H1 (cell line): ENCODE measurements at regions not wholly inside any gene's neighbourhood (a gene's known extent, or its start where the extent isn't known, plus 50 kb on each side); places are given as distances from the start of the nearest gene placed in this dataset.

Experiments used
- CTCF ChIA-PET: fragments of 300-600 bp; sonication (Branson Sonifier 250); formaldehyde crosslinking; loops from one replicate; lab custom pipeline; 2021; ENCODE audit not compliant: partially characterized antibody; lab: Charles Lee
- POLR2A ChIA-PET: fragments of 300-600 bp; sonication (Branson Sonifier 250); formaldehyde crosslinking; loops from one replicate; lab custom pipeline; 2021; ENCODE audit warnings: inconsistent platforms; ENCODE audit not compliant: partially characterized antibody; lab: Charles Lee
- DNase-seq, 2 experiments: peaks; one replicate each; pipeline versions ENCODE4 v3.0.0 to v3.0.0-alpha.2; 2010 to 2022; ENCODE audit warnings: low spot score in 2 of 2, low read depth in 1 of 2, mixed read lengths in 1 of 2
- FAIRE-seq: peaks from 2 replicates; lab custom pipeline; 2011; peaks lifted over from hg19 to GRCh38; lab: Jason Lieb, UNC
- H2AFZ ChIP-seq: 2 replicates; pipeline ENCODE4 v1.8.1; 2012; ENCODE audit warnings: low read length, inconsistent platforms
- H2AK5ac ChIP-seq: 2 replicates; pipeline ENCODE4 v1.6.1; 2013; ENCODE audit warnings: low read depth, low read length
- H2BK120ac ChIP-seq: replicated peaks from 2 replicates; pipeline ENCODE3; 2013; ENCODE audit warnings: low read depth, low read length, inconsistent platforms
- H2BK12ac ChIP-seq: 2 replicates; pipeline ENCODE4 v1.6.1; 2013; ENCODE audit warnings: low read depth, low read length
- H2BK15ac ChIP-seq: 2 replicates; pipeline ENCODE4 v1.6.1; 2013; ENCODE audit warnings: low read length
- H2BK20ac ChIP-seq: 2 replicates; pipeline ENCODE4 v1.6.1; 2013; ENCODE audit warnings: low read length
- H2BK5ac ChIP-seq: 2 replicates; pipeline ENCODE4 v1.6.1; 2013; ENCODE audit warnings: low read depth, low read length
- H3K14ac ChIP-seq: 2 replicates; pipeline ENCODE4 v1.6.1; 2013; ENCODE audit warnings: inconsistent platforms; ENCODE audit not compliant: insufficient read length
- H3K18ac ChIP-seq: 2 replicates; pipeline ENCODE4 v1.6.1; 2013; ENCODE audit warnings: low read length; ENCODE audit errors: extremely low read depth
- H3K23ac ChIP-seq: 2 replicates; pipeline ENCODE4 v1.6.1; 2013; ENCODE audit warnings: inconsistent platforms; ENCODE audit not compliant: insufficient read length
- H3K23me2 ChIP-seq: 2 replicates; pipeline ENCODE4 v1.6.1; 2013; ENCODE audit warnings: low read depth, low read length
- H3K27ac ChIP-seq: 2 replicates; pipeline ENCODE4 v1.6.1; 2011; ENCODE audit warnings: low read depth, low read length, inconsistent platforms
- H3K27me3 ChIP-seq, 4 experiments: replicated peaks in 1 of 4; 1 replicate in 1 of 4; 2 replicates in 3 of 4; pipeline versions ENCODE4 v1.6.1 to v1.8.1; 2011 to 2013; ENCODE audit warnings: low read length in 3 of 4, mild to moderate bottlenecking in 3 of 4, inconsistent platforms in 2 of 4, mixed read lengths in 2 of 4, moderate library complexity in 1 of 4; ENCODE audit not compliant: control insufficient read depth in 3 of 4, insufficient read depth in 3 of 4; ENCODE audit errors: extremely low read depth in 1 of 4
- H3K36me3 ChIP-seq, 4 experiments: 2 replicates each; pipeline versions ENCODE4 v1.6.1 to v1.8.1; 2011 to 2013; ENCODE audit warnings: mild to moderate bottlenecking in 4 of 4, low read length in 3 of 4, moderate library complexity in 2 of 4, control low read depth in 1 of 4, inconsistent platforms in 1 of 4; ENCODE audit not compliant: insufficient read depth in 4 of 4, control insufficient read depth in 2 of 4
- H3K4ac ChIP-seq: replicated peaks from 2 replicates; pipeline ENCODE3; 2013; ENCODE audit warnings: low read length, low read depth, mixed read lengths, inconsistent platforms; ENCODE audit not compliant: insufficient read length
- H3K4me1 ChIP-seq, 4 experiments: replicated peaks in 1 of 4; 1 replicate in 1 of 4; 2 replicates in 3 of 4; pipeline versions ENCODE4 v1.6.1 to v1.8.1; 2011 to 2013; ENCODE audit warnings: low read length in 3 of 4, inconsistent platforms in 2 of 4, mixed read lengths in 1 of 4; ENCODE audit not compliant: insufficient read depth in 4 of 4, control insufficient read depth in 3 of 4
- H3K4me2 ChIP-seq, 2 experiments: 2 replicates each; pipeline versions ENCODE4 v1.6.1 to v1.8.1; 2011 to 2013; ENCODE audit warnings: low read depth in 2 of 2, low read length in 2 of 2, control low read depth in 1 of 2, inconsistent platforms in 1 of 2, mild to moderate bottlenecking in 1 of 2; ENCODE audit not compliant: insufficient read depth in 1 of 2
- H3K4me3 ChIP-seq, 4 experiments: fragments of 200-600, 300-600 bp in 1 of 4; sonication (generic), shearing (Covaris generic), sonication (Bioruptor Twin) in 1 of 4; 2 replicates each; pipeline versions ENCODE4 v1.5.1 to v1.8.1; 2011 to 2016; ENCODE audit warnings: low read length in 4 of 4, low read depth in 3 of 4, control low read depth in 2 of 4, inconsistent platforms in 2 of 4, mild to moderate bottlenecking in 2 of 4, mixed read lengths in 1 of 4, moderate library complexity in 1 of 4; ENCODE audit not compliant: insufficient read depth in 2 of 4; ENCODE audit errors: extremely low read depth in 1 of 4
- H3K56ac ChIP-seq: replicated peaks from 2 replicates; pipeline ENCODE3; 2013; ENCODE audit warnings: low read depth, mild to moderate bottlenecking, mixed read lengths, low read length, inconsistent platforms; ENCODE audit not compliant: insufficient read length
- H3K79me1 ChIP-seq: 2 replicates; pipeline ENCODE4 v1.6.1; 2013; ENCODE audit warnings: low read depth, low read length, control low read depth
- H3K79me2 ChIP-seq, 2 experiments: 2 replicates each; pipeline versions ENCODE4 v1.6.1 to v1.8.1; 2012 to 2013; ENCODE audit warnings: low read length in 2 of 2, mild to moderate bottlenecking in 2 of 2, inconsistent platforms in 1 of 2; ENCODE audit not compliant: insufficient read depth in 2 of 2, control insufficient read depth in 1 of 2
- H3K9ac ChIP-seq, 4 experiments: replicated peaks in 1 of 4; 1 replicate in 1 of 4; 2 replicates in 3 of 4; pipeline versions ENCODE4 v1.6.1 to v1.8.1; 2011 to 2013; ENCODE audit warnings: low read depth in 3 of 4, low read length in 3 of 4, control low read depth in 2 of 4, mild to moderate bottlenecking in 2 of 4, moderate library complexity in 2 of 4, inconsistent platforms in 1 of 4; ENCODE audit errors: extremely low read depth in 1 of 4
- H3K9me3 ChIP-seq, 2 experiments: 2 replicates each; pipeline versions ENCODE4 v1.6.1 to v1.8.1; 2012 to 2013; ENCODE audit warnings: mild to moderate bottlenecking in 2 of 2, moderate library complexity in 2 of 2, control low read depth in 1 of 2, inconsistent platforms in 1 of 2, low read depth in 1 of 2, low read length in 1 of 2, mixed read lengths in 1 of 2; ENCODE audit not compliant: insufficient read depth in 2 of 2
- H4K20me1 ChIP-seq, 2 experiments: replicated peaks in 1 of 2; 2 replicates each; pipeline versions ENCODE3 to v1.8.1; 2011 to 2013; ENCODE audit warnings: inconsistent platforms in 2 of 2, low read length in 2 of 2, mild to moderate bottlenecking in 1 of 2; ENCODE audit not compliant: insufficient read depth in 2 of 2, control insufficient read depth in 1 of 2
- H4K5ac ChIP-seq: 2 replicates; pipeline ENCODE4 v1.6.1; 2013; ENCODE audit warnings: low read length, low read depth, mixed read lengths, inconsistent platforms; ENCODE audit not compliant: insufficient read length
- H4K8ac ChIP-seq: 2 replicates; pipeline ENCODE4 v1.8.0; 2013; ENCODE audit warnings: mild to moderate bottlenecking, moderate library complexity, low read length, inconsistent platforms; ENCODE audit not compliant: insufficient read depth; ENCODE audit errors: extremely low read depth
- H4K91ac ChIP-seq: replicated peaks from 2 replicates; pipeline ENCODE3; 2013; ENCODE audit warnings: low read length, mixed read lengths, inconsistent platforms; ENCODE audit not compliant: insufficient read length
- CHD2 ChIP-seq: IDR thresholded peaks from 2 replicates; pipeline ENCODE4 v1.6.1; 2012; ENCODE audit warnings: low read length, improper control_type of control experiment
- CREB1 ChIP-seq: IDR thresholded peaks from 2 replicates; pipeline ENCODE4 v1.6.1; 2012; ENCODE audit warnings: inconsistent platforms
- FOSL1 ChIP-seq: IDR thresholded peaks from 2 replicates; pipeline ENCODE4 v1.6.1; 2011; ENCODE audit warnings: mild to moderate bottlenecking, low read depth, low read length, moderate library complexity; ENCODE audit not compliant: insufficient read depth
- GABPA ChIP-seq: IDR thresholded peaks from 2 replicates; pipeline ENCODE4 v1.6.1; 2011; ENCODE audit warnings: mild to moderate bottlenecking, low read length, moderate library complexity, borderline replicate concordance; ENCODE audit not compliant: insufficient read depth
- MAFK ChIP-seq: IDR thresholded peaks from 2 replicates; pipeline ENCODE4 v1.6.1; 2012; ENCODE audit warnings: low read depth, mild to moderate bottlenecking, improper control_type of control experiment, low read length
- POLR2AphosphoS5 ChIP-seq: IDR thresholded peaks from 2 replicates; pipeline ENCODE4 v1.6.1; 2011; ENCODE audit warnings: low read depth, low read length
- POU5F1 ChIP-seq: IDR thresholded peaks from 2 replicates; pipeline ENCODE4 v1.6.1; 2011; ENCODE audit warnings: low read depth, mild to moderate bottlenecking, low read length, moderate library complexity
- SIRT6 ChIP-seq: IDR thresholded peaks from one replicate; pipeline ENCODE4 v1.7.1; 2012; ENCODE audit warnings: low read length, inconsistent platforms
- SP2 ChIP-seq: IDR thresholded peaks from 2 replicates; pipeline ENCODE4 v1.6.1; 2012; ENCODE audit warnings: mild to moderate bottlenecking, low read length, inconsistent platforms
- WGBS, 2 experiments: shearing (Covaris generic) in 1 of 2; methylation state at CpG; one replicate each; pipeline versions ENCODE4 v1.1.6 to v1.1.7; 2013 to 2015; ENCODE audit warnings: low lambda C conversion rate in 2 of 2, mixed read lengths in 2 of 2, inconsistent platforms in 1 of 2, low coverage in 1 of 2, missing lambda C conversion rate in 1 of 2; ENCODE audit not compliant: insufficient replicate concordance in 2 of 2, insufficient coverage in 1 of 2, insufficient read length in 1 of 2; ENCODE audit errors: extremely low coverage in 1 of 2, missing lambda C conversion rate in 1 of 2; 5-methylcytosine and 5-hydroxymethylcytosine counted together

GRCh38 chr2:217222309-217222910, 362.5 kb upstream of the TNP1 start:
- no peaks in the 10 kb centered on the region for H3K79me2 ChIP-seq
- H2AFZ ChIP-seq: no peak overlapping the region
- H3K56ac ChIP-seq: no peak overlapping the region
- no peaks in the 10 kb centered on the region for H3K4me1 ChIP-seq
- no peak overlapping the region for H4K91ac ChIP-seq
- H2BK20ac ChIP-seq: no peak overlapping the region
- FAIRE-seq (no peak), DNase-seq (no peak)
- H4K5ac ChIP-seq: no peak overlapping the region
- H3K27ac ChIP-seq: no peak overlapping the region
- H3K9ac ChIP-seq: no peak overlapping the region
- ChIA-PET CTCF (interaction anchor here (0.7 to 1.4 kb wide), 3 partner anchors 9 to 490 kb away, joined by 3 to 4 read pairs (median 3); no protein-coding TSS in a partner anchor), POLR2A (no interaction called here)
- no peak overlapping the region for H3K4ac ChIP-seq
- no peak overlapping the region for H4K8ac ChIP-seq
- no peaks in the 10 kb centered on the region for H3K27me3 ChIP-seq
- no peaks in the 10 kb centered on the region for H3K23me2 ChIP-seq
- H2AK5ac ChIP-seq: no peak overlapping the region
- H3K14ac ChIP-seq: no peak overlapping the region
- no peak overlapping the region for H2BK120ac ChIP-seq
- H3K4me3 ChIP-seq: no peak overlapping the region
- no peak overlapping the region for H2BK5ac ChIP-seq
- no peaks in the 10 kb centered on the region for H3K36me3 ChIP-seq
- 92% methylated on average over 5 of the region's 5 CpGs; no CpG with 5 or more reads in 1 of the 2 experiments for WGBS, 2 experiments
- TF ChIP-seq POLR2AphosphoS5 (no peak), FOSL1 (no peak), SIRT6 (no peak), CREB1 (no peak), CHD2 (no peak), GABPA (no peak), MAFK (no peak), POU5F1 (no peak), SP2 (no peak)
- H4K20me1 ChIP-seq: no peaks in the 10 kb centered on the region
- no peak overlapping the region for H3K18ac ChIP-seq
- H2BK15ac ChIP-seq: no peak overlapping the region
- no peak overlapping the region for H3K23ac ChIP-seq
- H3K79me1 ChIP-seq: no peaks in the 10 kb centered on the region
- H2BK12ac ChIP-seq: no peak overlapping the region
- H3K9me3 ChIP-seq: no peaks in the 10 kb centered on the region
- H3K4me2 ChIP-seq: no peak overlapping the region
